A549 (cell line): ENCODE measurements at regions not wholly inside any gene's neighbourhood (a gene's known extent, or its start where the extent isn't known, plus 50 kb on each side); places are given as distances from the start of the nearest gene placed in this dataset.

Experiments
- RAD21 ChIP-seq, 2 experiments: fragments of >200 bp in 1 of 2; sonication (Bioruptor Twin) in 1 of 2; formaldehyde crosslinking in 1 of 2; IDR thresholded peaks in 1 of 2; conservative IDR thresholded peaks in 1 of 2; 2 replicates in 1 of 2; 3 replicates in 1 of 2; pipeline ENCODE4 v1.6.1; 2012 to 2018; ENCODE audit warnings: inconsistent platforms in 1 of 2
- TF ChIP-seq, protein P1 (sequence below): fragments of >200 bp; sonication (Bioruptor Twin); formaldehyde crosslinking; IDR thresholded peaks from 3 replicates; pipeline ENCODE4 v1.5.1; 2016
- TF ChIP-seq, protein P2 (sequence below): fragments of 200-600 bp; sonication (generic); IDR thresholded peaks from 2 replicates; pipeline ENCODE4 v1.6.1; 2016; ENCODE audit warnings: antibody characterized with exemption, mild to moderate bottlenecking, moderate library complexity

DNA sequence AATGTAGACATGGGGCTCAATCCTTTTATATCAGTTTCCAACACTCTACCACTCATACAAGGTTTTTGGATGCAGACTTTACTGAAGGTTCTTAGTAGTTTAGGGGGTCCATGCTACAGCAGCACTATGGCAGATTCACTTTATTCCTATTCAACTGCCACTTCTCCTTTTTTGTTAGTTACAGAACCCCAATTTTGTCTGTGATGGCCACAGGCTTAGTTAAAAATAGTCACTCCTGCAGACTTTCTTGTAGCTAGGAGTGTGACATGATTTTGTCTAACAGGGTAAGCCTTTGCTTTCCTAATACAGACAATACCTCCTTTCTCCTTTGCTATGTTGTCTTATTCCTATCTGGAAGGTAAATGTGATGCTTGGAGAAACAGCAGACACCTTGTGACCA is 90.0 kb upstream of the SLC24A3 start:
- TF ChIP-seq, protein P1, sequence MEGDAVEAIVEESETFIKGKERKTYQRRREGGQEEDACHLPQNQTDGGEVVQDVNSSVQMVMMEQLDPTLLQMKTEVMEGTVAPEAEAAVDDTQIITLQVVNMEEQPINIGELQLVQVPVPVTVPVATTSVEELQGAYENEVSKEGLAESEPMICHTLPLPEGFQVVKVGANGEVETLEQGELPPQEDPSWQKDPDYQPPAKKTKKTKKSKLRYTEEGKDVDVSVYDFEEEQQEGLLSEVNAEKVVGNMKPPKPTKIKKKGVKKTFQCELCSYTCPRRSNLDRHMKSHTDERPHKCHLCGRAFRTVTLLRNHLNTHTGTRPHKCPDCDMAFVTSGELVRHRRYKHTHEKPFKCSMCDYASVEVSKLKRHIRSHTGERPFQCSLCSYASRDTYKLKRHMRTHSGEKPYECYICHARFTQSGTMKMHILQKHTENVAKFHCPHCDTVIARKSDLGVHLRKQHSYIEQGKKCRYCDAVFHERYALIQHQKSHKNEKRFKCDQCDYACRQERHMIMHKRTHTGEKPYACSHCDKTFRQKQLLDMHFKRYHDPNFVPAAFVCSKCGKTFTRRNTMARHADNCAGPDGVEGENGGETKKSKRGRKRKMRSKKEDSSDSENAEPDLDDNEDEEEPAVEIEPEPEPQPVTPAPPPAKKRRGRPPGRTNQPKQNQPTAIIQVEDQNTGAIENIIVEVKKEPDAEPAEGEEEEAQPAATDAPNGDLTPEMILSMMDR, result no peak
- TF ChIP-seq RAD21 (conservative IDR thresholded peaks at IDR 0.05 in 1 of 2, IDR thresholded peaks at IDR 0.05 in 1 of 2), result no peak
- TF ChIP-seq, protein P2, sequence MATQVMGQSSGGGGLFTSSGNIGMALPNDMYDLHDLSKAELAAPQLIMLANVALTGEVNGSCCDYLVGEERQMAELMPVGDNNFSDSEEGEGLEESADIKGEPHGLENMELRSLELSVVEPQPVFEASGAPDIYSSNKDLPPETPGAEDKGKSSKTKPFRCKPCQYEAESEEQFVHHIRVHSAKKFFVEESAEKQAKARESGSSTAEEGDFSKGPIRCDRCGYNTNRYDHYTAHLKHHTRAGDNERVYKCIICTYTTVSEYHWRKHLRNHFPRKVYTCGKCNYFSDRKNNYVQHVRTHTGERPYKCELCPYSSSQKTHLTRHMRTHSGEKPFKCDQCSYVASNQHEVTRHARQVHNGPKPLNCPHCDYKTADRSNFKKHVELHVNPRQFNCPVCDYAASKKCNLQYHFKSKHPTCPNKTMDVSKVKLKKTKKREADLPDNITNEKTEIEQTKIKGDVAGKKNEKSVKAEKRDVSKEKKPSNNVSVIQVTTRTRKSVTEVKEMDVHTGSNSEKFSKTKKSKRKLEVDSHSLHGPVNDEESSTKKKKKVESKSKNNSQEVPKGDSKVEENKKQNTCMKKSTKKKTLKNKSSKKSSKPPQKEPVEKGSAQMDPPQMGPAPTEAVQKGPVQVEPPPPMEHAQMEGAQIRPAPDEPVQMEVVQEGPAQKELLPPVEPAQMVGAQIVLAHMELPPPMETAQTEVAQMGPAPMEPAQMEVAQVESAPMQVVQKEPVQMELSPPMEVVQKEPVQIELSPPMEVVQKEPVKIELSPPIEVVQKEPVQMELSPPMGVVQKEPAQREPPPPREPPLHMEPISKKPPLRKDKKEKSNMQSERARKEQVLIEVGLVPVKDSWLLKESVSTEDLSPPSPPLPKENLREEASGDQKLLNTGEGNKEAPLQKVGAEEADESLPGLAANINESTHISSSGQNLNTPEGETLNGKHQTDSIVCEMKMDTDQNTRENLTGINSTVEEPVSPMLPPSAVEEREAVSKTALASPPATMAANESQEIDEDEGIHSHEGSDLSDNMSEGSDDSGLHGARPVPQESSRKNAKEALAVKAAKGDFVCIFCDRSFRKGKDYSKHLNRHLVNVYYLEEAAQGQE, result no peak
